ENCODE measurements at regions not wholly inside any gene's neighbourhood (a gene's known extent, or its start where the extent isn't known, plus 50 kb on each side); places are given as distances from the start of the nearest gene placed in this dataset.

- Histone ChIP-seq H3K4me1 (no peaks in the 10 kb centered on the region), H3K27ac (no peak overlapping the region), H3K4me3 (no peak overlapping the region), H3K9me3 (no peaks in the 10 kb centered on the region), H3K27me3 (no peaks in the 10 kb centered on the region), H3K36me3 (no peaks in the 10 kb centered on the region)
- TF ChIP-seq POLR2A (IDR thresholded peaks at IDR 0.05) (no peak), POLR2AphosphoS5 (IDR thresholded peaks at IDR 0.05) (no peak), CTCF (IDR thresholded peaks at IDR 0.05) (no peak), EP300 (IDR thresholded peaks at IDR 0.05) (no peak)
- intact Hi-C loops (cut with DNase I): no loop called here
- 78 to 84% methylated on average over 3 of the region's 3 CpGs for WGBS, 2 donors
- DNase-seq: no peak
Measured at GRCh38 chrX:5829469-5829868, 399.2 kb downstream of the NLGN4X start.

GRCh38 chrX:5829060-5829459, 399.6 kb downstream of the NLGN4X start:
- Histone ChIP-seq H3K36me3 (no peaks in the 10 kb centered on the region), H3K9me3 (no peaks in the 10 kb centered on the region), H3K4me3 (no peak overlapping the region), H3K4me1 (no peaks in the 10 kb centered on the region), H3K27ac (no peak overlapping the region), H3K27me3 (no peaks in the 10 kb centered on the region)
- DNase-seq: no peak
- WGBS, 2 donors: 89 to 90% methylated on average over 6 of the region's 6 CpGs
- intact Hi-C loops (cut with DNase I): no loop called here
- TF ChIP-seq POLR2A (IDR thresholded peaks at IDR 0.05): no peak
- no peak for TF ChIP-seq CTCF (IDR thresholded peaks at IDR 0.05)
- no peak for TF ChIP-seq EP300 (IDR thresholded peaks at IDR 0.05)
- no peak for TF ChIP-seq POLR2AphosphoS5 (IDR thresholded peaks at IDR 0.05)

- TF ChIP-seq EP300 (IDR thresholded peaks at IDR 0.05): no peak
- no peak for TF ChIP-seq POLR2AphosphoS5 (IDR thresholded peaks at IDR 0.05)
- no peak for TF ChIP-seq POLR2A (IDR thresholded peaks at IDR 0.05)
- 58 to 61% methylated on average over 6 of the region's 6 CpGs for WGBS, 2 donors
- intact Hi-C loops (cut with DNase I): no loop called here
Measured at GRCh38 chrX:5823903-5824302, 404.8 kb downstream of the NLGN4X start.

GRCh38 chrX:5810636-5811035, 418.0 kb downstream of the NLGN4X start:
- no peak for DNase-seq
- Histone ChIP-seq H3K4me1 (no peaks in the 10 kb centered on the region), H3K9me3 (no peaks in the 10 kb centered on the region), H3K27ac (no peak overlapping the region), H3K36me3 (no peaks in the 10 kb centered on the region), H3K27me3 (no peaks in the 10 kb centered on the region), H3K4me3 (no peak overlapping the region)
- TF ChIP-seq EP300 (IDR thresholded peaks at IDR 0.05) (no peak), POLR2AphosphoS5 (IDR thresholded peaks at IDR 0.05) (no peak), POLR2A (IDR thresholded peaks at IDR 0.05) (no peak), CTCF (IDR thresholded peaks at IDR 0.05) (no peak)
- intact Hi-C loops (cut with DNase I): no loop called here
- 63 to 64% methylated on average over 8 of the region's 8 CpGs for WGBS, 2 donors

More at GRCh38 chrX:5823903-5824302, 404.8 kb downstream of the NLGN4X start:
- H3K9me3 ChIP-seq: no peaks in the 10 kb centered on the region
- no peak for DNase-seq
- H3K27ac ChIP-seq: no peak overlapping the region
- H3K27me3 ChIP-seq: no peaks in the 10 kb centered on the region
- H3K4me3 ChIP-seq: no peak overlapping the region
- no peaks in the 10 kb centered on the region for H3K36me3 ChIP-seq
- no peaks in the 10 kb centered on the region for H3K4me1 ChIP-seq

- Histone ChIP-seq H3K4me1 (no peaks in the 10 kb centered on the region), H3K27me3 (no peaks in the 10 kb centered on the region), H3K9me3 (no peaks in the 10 kb centered on the region), H3K4me3 (no peak overlapping the region), H3K36me3 (no peaks in the 10 kb centered on the region), H3K27ac (no peak overlapping the region)
- no peak for DNase-seq
- intact Hi-C loops (cut with DNase I): no loop called here
- 47 to 65% methylated on average over 2 of the region's 2 CpGs for WGBS, 2 donors
- no peak for TF ChIP-seq POLR2A (IDR thresholded peaks at IDR 0.05)
- TF ChIP-seq EP300 (IDR thresholded peaks at IDR 0.05): no peak
Measured at GRCh38 chrX:5807181-5807580, 421.5 kb downstream of the NLGN4X start.

- Histone ChIP-seq H3K4me1 (no peaks in the 10 kb centered on the region), H3K27me3 (no peaks in the 10 kb centered on the region), H3K9me3 (no peaks in the 10 kb centered on the region), H3K36me3 (no peaks in the 10 kb centered on the region), H3K27ac (no peak overlapping the region), H3K4me3 (no peak overlapping the region)
- no peak for TF ChIP-seq POLR2A (IDR thresholded peaks at IDR 0.05)
- intact Hi-C loops (cut with DNase I): no loop called here
- DNase-seq: no peak
- WGBS, 2 donors: 70 to 71% methylated on average over 1 of the region's 1 CpG
Measured at GRCh38 chrX:5802391-5802790, 426.3 kb downstream of the NLGN4X start.

Data from sigmoid colon (tissue), 6 donors.